IMR-90 (cell line): ENCODE measurements at regions not wholly inside any gene's neighbourhood (a gene's known extent, or its start where the extent isn't known, plus 50 kb on each side); places are given as distances from the start of the nearest gene placed in this dataset.

ENCODE experiments used
- ATAC-seq: fragments of 200-7000 bp; cut with Tn5 transposase; 2 replicates; pipeline ENCODE4 v1.9.1; 2020; ENCODE audit warnings: low read depth, mild to moderate bottlenecking, moderate library complexity
- BruUV-seq: library from RNA; stranded (reverse); fragments of 400-500 nt; replicated peaks from 2 replicates; lab custom pipeline; 2021; lab: Mats Ljungman, UMichigan
- CTCF ChIA-PET: fragments of 300-600 bp; formaldehyde crosslinking; extraction: SDS; loops from one replicate; lab custom pipeline; 2021; ENCODE audit warnings: antibody characterized with exemption; lab: Yijun Ruan, JAX
- POLR2A ChIA-PET: fragments of 300-600 bp; sonication (Branson Sonifier 250); formaldehyde crosslinking; loops from one replicate; lab custom pipeline; 2022; ENCODE audit warnings: antibody characterized with exemption; ENCODE audit not compliant: unreplicated experiment; lab: Charles Lee
- DNase-seq: peaks from one replicate; pipeline ENCODE4 v3.0.0; 2013
- H2AFZ ChIP-seq: replicated peaks from 2 replicates; pipeline ENCODE3; 2013; ENCODE audit warnings: low read length, mild to moderate bottlenecking; ENCODE audit not compliant: poor library complexity
- H2AK5ac ChIP-seq: 2 replicates; pipeline ENCODE4 v1.6.1; 2013; ENCODE audit warnings: low read depth, low read length, inconsistent platforms
- H2AK9ac ChIP-seq: replicated peaks from 2 replicates; pipeline ENCODE3; 2013; ENCODE audit warnings: mild to moderate bottlenecking, low read depth, low read length, moderate library complexity; ENCODE audit not compliant: poor library complexity
- H2BK120ac ChIP-seq: 2 replicates; pipeline ENCODE4 v1.6.1; 2013; ENCODE audit warnings: low read depth, low read length, inconsistent platforms
- H2BK15ac ChIP-seq: 3 replicates; pipeline ENCODE4 v1.6.1; 2013; ENCODE audit warnings: low read depth, low read length, inconsistent platforms
- H2BK20ac ChIP-seq: 2 replicates; pipeline ENCODE4 v1.6.1; 2013; ENCODE audit warnings: low read depth, mild to moderate bottlenecking, inconsistent platforms, low read length, moderate library complexity
- H2BK5ac ChIP-seq: 2 replicates; pipeline ENCODE4 v1.6.1; 2013; ENCODE audit warnings: mild to moderate bottlenecking, low read depth, low read length, inconsistent platforms; ENCODE audit not compliant: poor library complexity, severe bottlenecking
- H3K14ac ChIP-seq: replicated peaks from 2 replicates; pipeline ENCODE4 v1.6.1; 2013; ENCODE audit warnings: low read depth, low read length, inconsistent platforms
- H3K18ac ChIP-seq: 2 replicates; pipeline ENCODE4 v1.6.1; 2013; ENCODE audit warnings: low read depth, low read length, control low read depth
- H3K23ac ChIP-seq: 2 replicates; pipeline ENCODE4 v1.6.1; 2013; ENCODE audit warnings: low read depth, low read length, inconsistent platforms
- H3K27ac ChIP-seq: 2 replicates; pipeline ENCODE4 v1.5.1; 2013; ENCODE audit warnings: mild to moderate bottlenecking, control low read depth, low read length; ENCODE audit not compliant: insufficient read depth
- H3K27me3 ChIP-seq: 2 replicates; pipeline ENCODE4 v1.6.1; 2013; ENCODE audit warnings: low read length; ENCODE audit not compliant: control insufficient read depth, insufficient read depth
- H3K36me3 ChIP-seq: 2 replicates; pipeline ENCODE4 v1.6.1; 2013; ENCODE audit warnings: low read length, mixed read lengths; ENCODE audit not compliant: control insufficient read depth, insufficient read depth
- H3K4ac ChIP-seq: 2 replicates; pipeline ENCODE4 v1.6.1; 2013; ENCODE audit warnings: low read depth, low read length, inconsistent platforms
- H3K4me1 ChIP-seq: 2 replicates; pipeline ENCODE4 v1.6.1; 2013; ENCODE audit warnings: low read length, mixed read lengths; ENCODE audit not compliant: control insufficient read depth, insufficient read depth
- H3K4me2 ChIP-seq: 2 replicates; pipeline ENCODE4 v1.6.1; 2013; ENCODE audit warnings: low read depth, mild to moderate bottlenecking, control low read depth, low read length, moderate library complexity
- H3K4me3 ChIP-seq: 2 replicates; pipeline ENCODE4 v1.5.1; 2013; ENCODE audit warnings: low read depth, mild to moderate bottlenecking, control low read depth, low read length, moderate library complexity; ENCODE audit not compliant: insufficient read depth
- H3K56ac ChIP-seq: 2 replicates; pipeline ENCODE4 v1.6.1; 2013; ENCODE audit warnings: low read length, inconsistent platforms; ENCODE audit not compliant: insufficient read depth; ENCODE audit errors: extremely low read depth
- H3K79me1 ChIP-seq, 2 experiments: 2 replicates each; pipeline ENCODE4 v1.6.1; 2013; ENCODE audit warnings: low read length in 2 of 2, inconsistent platforms in 1 of 2, low read depth in 1 of 2
- H3K9ac ChIP-seq: 2 replicates; pipeline ENCODE4 v1.6.1; 2013; ENCODE audit warnings: low read depth, low read length, control low read depth
- H3K9me1 ChIP-seq: 2 replicates; pipeline ENCODE4 v1.6.1; 2013; ENCODE audit warnings: low read length, inconsistent platforms; ENCODE audit not compliant: insufficient read depth
- H3K9me3 ChIP-seq: 2 replicates; pipeline ENCODE4 v1.6.1; 2013; ENCODE audit warnings: low read length; ENCODE audit not compliant: control insufficient read depth, insufficient read depth
- H4K20me1 ChIP-seq: 2 replicates; pipeline ENCODE4 v1.6.1; 2013; ENCODE audit warnings: low read length, inconsistent platforms; ENCODE audit not compliant: insufficient read depth
- H4K5ac ChIP-seq: 2 replicates; pipeline ENCODE4 v1.6.1; 2013; ENCODE audit warnings: mild to moderate bottlenecking, low read depth, low read length, control low read depth
- H4K8ac ChIP-seq, 2 experiments: 2 replicates each; pipeline ENCODE4 v1.6.1; 2013; ENCODE audit warnings: low read depth in 2 of 2, low read length in 2 of 2, control low read depth in 1 of 2, inconsistent platforms in 1 of 2
- H4K91ac ChIP-seq: 2 replicates; pipeline ENCODE4 v1.6.1; 2013; ENCODE audit warnings: low read depth, low read length, inconsistent platforms; ENCODE audit not compliant: insufficient read depth
- CTCF ChIP-seq: conservative IDR thresholded peaks from 2 replicates; pipeline ENCODE4 v1.5.1; 2012; ENCODE audit warnings: mild to moderate bottlenecking, low read depth, low read length, improper control_type of control experiment
- MAZ ChIP-seq: IDR thresholded peaks from 2 replicates; pipeline ENCODE4 v1.6.1; 2012; ENCODE audit warnings: low read depth, mild to moderate bottlenecking, low read length, improper control_type of control experiment, moderate library complexity, borderline replicate concordance
- MXI1 ChIP-seq: IDR thresholded peaks from 2 replicates; pipeline ENCODE4 v1.6.1; 2012; ENCODE audit warnings: low read depth, mild to moderate bottlenecking, low read length, moderate library complexity, borderline replicate concordance
- RCOR1 ChIP-seq: IDR thresholded peaks from 2 replicates; pipeline ENCODE4 v1.6.1; 2012; ENCODE audit warnings: mild to moderate bottlenecking, low read length, improper control_type of control experiment; ENCODE audit not compliant: insufficient replicate concordance
- RFX5 ChIP-seq: IDR thresholded peaks from 2 replicates; pipeline ENCODE4 v1.8.0; 2012; ENCODE audit warnings: low read depth, mild to moderate bottlenecking, low read length, moderate library complexity
- SMC3 ChIP-seq: fragments of 150-350 bp; IDR thresholded peaks from 2 replicates; pipeline ENCODE4 v1.6.1; 2016; ENCODE audit warnings: low read depth, mild to moderate bottlenecking, antibody characterized with exemption, low read length, moderate library complexity
- WGBS, 2 experiments: methylation state at CpG; one replicate each; pipeline versions ENCODE4 v1.1.5 to v1.1.7; 2013; ENCODE audit warnings: missing lambda C conversion rate in 2 of 2; ENCODE audit not compliant: insufficient read length in 1 of 2; ENCODE audit errors: extremely low coverage in 2 of 2; 5-methylcytosine and 5-hydroxymethylcytosine counted together
- dilution Hi-C: fragments of 300-500 bp; cut with HindIII; formaldehyde crosslinking; loops from one replicate; pipeline ENCODE4 v1.14.3; 2018; ENCODE audit warnings: low sequenced_read_pairs; ENCODE audit not compliant: unreplicated experiment
- in situ Hi-C: fragments of 300-500 bp; cut with MboI; formaldehyde crosslinking; loops from 3 replicates; pipeline ENCODE4 v1.14.3; 2019; ENCODE audit warnings: low sequenced_read_pairs, inconsistent platforms, mixed read lengths
- intact Hi-C: fragments of 100-400 bp; cut with micrococcal nuclease; formaldehyde crosslinking; loops from 2 replicates; pipeline ENCODE4 v1.10.0; 2022

DNA sequence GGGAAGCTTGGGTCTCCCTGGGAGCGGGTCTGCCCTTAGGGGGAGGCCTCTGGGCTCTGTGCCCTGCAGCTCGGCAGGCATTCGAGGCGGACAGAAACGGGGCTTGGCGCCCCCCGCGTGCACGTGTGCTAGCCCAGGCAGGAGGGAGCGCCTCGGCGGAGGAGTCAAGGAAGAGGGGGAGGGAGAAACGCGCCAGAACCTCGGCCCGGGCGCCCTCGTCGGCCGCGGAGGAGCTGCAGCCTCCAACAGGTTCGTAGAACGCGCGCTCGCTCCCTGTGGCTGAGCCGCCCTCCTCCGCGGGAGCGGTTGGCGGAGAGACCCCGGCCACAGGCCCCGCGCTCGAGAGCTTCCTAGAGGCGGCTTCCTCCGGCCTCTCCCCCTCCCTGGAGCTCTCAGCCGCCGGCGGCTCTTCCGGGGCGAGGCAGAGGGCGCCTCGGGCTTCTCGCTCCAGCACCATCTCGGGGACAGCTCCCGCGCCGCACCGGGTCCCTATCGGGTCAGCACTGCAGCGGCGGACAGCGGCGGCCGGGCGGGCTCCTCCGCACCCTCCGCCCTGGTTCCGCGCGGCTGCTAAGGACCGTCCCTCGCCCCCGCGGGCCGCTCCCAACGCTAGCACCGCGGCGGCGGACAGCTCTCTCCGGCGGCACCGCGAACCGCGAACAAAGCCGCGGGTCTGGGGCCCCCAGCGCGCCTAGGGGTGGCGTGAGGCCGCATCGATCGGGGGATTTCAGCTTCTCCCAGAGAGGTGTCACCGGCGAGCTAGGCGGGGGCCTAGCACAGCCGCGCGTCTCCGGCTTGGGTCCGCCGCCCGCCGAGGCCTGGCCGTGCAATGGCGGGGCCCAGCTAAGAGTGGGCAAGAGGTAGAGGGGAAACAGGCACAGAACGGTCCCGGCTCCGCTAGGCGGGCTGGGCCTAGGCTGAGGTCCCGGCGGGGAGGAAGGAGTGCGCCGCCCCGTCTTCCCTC lies 74.6 kb upstream of the CPLX2 start:
- intact Hi-C loops: loop anchor here (1.0 kb wide), 2 partner anchors 12 to 74 kb away; partner anchors contain the start of gene CPLX2
- H3K14ac ChIP-seq: no peak overlapping the region
- BruUV-seq: no TSS peak
- DNase-seq: peak; percentile 74
- 0% methylated on average over 13 of the region's 108 CpGs; no CpG with 5 or more reads in 1 of the 2 experiments for WGBS, 2 experiments
- no peaks in the 10 kb centered on the region for H4K20me1 ChIP-seq
- H3K4ac ChIP-seq: no peak overlapping the region
- no peak overlapping the region for H4K91ac ChIP-seq
- no peaks in the 10 kb centered on the region for H3K79me1 ChIP-seq
- H2BK120ac ChIP-seq: no peak overlapping the region
- H2AK5ac ChIP-seq: no peak overlapping the region
- ChIA-PET CTCF (interaction anchor here (0.6 kb wide), 1 partner anchor 39 kb away, joined by 3 read pairs; no protein-coding TSS in a partner anchor), POLR2A (no interaction called here)
- H3K9ac ChIP-seq: no peak overlapping the region
- H2AK9ac ChIP-seq: peak overlapping the region; percentile 15
- H3K18ac ChIP-seq: no peak overlapping the region
- no peak overlapping the region for H4K8ac ChIP-seq
- H3K27ac ChIP-seq: no peak overlapping the region
- no peak overlapping the region for H4K5ac ChIP-seq
- H2AFZ ChIP-seq: peak overlapping the region; percentile 70
- no peak overlapping the region for H2BK15ac ChIP-seq
- H3K36me3 ChIP-seq: no peaks in the 10 kb centered on the region
- H3K27me3 ChIP-seq: peaks cover 6% of the 10 kb centered on the region; the same call in 1 of the 2 replicates
- dilution Hi-C loops: no loop called here
- no peaks in the 10 kb centered on the region for H3K9me1 ChIP-seq
- ATAC-seq: peak; percentile 100
- H3K4me2 ChIP-seq: peak overlapping the region; percentile 38; the same call in 1 of the 2 replicates
- peaks cover 1% of the 10 kb centered on the region; the same call in 1 of the 2 replicates for H3K4me1 ChIP-seq
- no peak overlapping the region for H2BK5ac ChIP-seq
- H2BK20ac ChIP-seq: no peak overlapping the region
- H3K4me3 ChIP-seq: no peak overlapping the region
- in situ Hi-C loops: no loop called here
- TF ChIP-seq RCOR1: peak; percentile 100
- TF ChIP-seq MAZ: peak; percentile 77; the same call in 1 of the 2 replicates
- no peak for TF ChIP-seq RFX5
- 0 out of 2 replicates have a peak, but pooled peaks have one; percentile 12 for TF ChIP-seq SMC3
- peak; percentile 99 for TF ChIP-seq MXI1
- TF ChIP-seq CTCF: no peak
- no peak overlapping the region for H3K23ac ChIP-seq
- H3K56ac ChIP-seq: no peak overlapping the region
- no peaks in the 10 kb centered on the region for H3K9me3 ChIP-seq
